ENCODE measurements at regions not wholly inside any gene's neighbourhood (a gene's known extent, or its start where the extent isn't known, plus 50 kb on each side); places are given as distances from the start of the nearest gene placed in this dataset.
A peak's percentile ranks its signal among the peaks of the same experiment; 100 is the strongest.
"Not testable (repeated sequence)": the region's sequence is repeated elsewhere in the genome, so short reads cannot be mapped to it uniquely, and the experiment has no call there.

DNA sequence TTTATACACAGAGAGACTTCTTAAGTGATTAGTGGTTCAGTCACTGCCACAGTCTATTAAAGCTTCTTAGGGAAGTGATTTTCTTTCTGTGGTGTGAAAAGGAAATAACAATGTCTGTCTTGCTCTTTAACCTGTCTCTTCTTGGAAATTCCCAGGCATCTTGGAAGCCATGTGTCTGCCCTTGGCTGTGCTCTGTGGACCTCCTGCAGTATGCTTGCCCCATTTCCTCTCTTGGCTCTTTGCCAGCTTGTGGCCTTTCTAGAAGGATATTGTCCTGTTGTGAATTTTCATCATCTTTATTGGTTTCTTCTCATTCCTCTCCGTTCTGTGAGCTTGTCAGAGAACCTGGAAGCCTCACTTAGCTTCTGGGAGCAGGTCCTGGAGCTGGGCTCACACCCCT lies 338.4 kb upstream of the C2CD4B start:
- peak; percentile 12 for DNase-seq (ENCODE audit: low spot score)

DNA sequence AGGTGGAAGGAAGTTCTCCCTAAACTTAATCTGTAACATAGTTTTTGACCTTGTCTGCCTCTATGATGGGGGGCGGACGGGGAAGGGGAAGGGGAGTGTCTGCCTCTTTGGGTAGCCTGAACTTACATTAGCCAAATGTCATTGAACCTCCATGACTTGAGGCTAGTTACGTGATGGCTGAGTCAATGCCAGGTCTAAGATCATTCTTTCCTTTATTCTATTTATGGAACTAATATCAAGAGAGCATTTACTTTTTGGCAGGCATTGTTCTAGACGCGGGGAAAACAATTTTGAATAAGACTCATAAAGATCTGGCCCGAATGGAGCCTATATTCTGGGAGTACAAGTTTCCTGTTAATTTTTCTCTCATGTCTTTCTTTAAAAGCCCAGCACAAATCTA lies 340.7 kb upstream of the C2CD4B start:
- DNase-seq (ENCODE audit: low spot score), result no peak

DNA sequence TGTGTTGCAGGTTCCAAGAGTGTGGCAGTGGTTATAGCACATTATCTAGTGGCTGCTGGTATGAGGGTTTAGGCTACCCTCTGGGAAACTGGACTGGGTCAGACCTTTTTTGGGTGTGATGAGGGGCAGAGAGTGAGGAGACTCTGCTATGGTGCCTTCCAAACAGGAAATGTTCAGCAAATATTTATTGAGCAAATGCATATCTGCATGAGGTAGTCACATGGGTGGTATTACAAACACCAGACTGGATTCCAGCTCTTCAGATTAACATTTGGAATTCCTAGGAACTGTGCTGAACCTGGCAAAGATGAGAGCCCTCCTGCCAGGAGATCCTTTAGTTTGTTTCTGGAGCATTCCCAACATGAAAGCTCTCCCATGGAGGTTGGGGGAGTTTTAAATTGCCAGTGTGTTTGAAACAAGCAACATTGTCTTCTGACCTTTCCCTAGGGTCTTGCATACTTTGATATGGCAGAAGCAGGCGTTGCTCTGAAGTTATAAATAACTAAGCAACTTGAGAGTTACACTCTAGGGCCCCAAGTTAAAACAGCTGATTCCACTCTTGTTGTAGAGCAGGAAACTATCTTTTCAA lies 341.2 kb upstream of the C2CD4B start:
- peak; percentile 18 for DNase-seq (ENCODE audit: low spot score)

DNA sequence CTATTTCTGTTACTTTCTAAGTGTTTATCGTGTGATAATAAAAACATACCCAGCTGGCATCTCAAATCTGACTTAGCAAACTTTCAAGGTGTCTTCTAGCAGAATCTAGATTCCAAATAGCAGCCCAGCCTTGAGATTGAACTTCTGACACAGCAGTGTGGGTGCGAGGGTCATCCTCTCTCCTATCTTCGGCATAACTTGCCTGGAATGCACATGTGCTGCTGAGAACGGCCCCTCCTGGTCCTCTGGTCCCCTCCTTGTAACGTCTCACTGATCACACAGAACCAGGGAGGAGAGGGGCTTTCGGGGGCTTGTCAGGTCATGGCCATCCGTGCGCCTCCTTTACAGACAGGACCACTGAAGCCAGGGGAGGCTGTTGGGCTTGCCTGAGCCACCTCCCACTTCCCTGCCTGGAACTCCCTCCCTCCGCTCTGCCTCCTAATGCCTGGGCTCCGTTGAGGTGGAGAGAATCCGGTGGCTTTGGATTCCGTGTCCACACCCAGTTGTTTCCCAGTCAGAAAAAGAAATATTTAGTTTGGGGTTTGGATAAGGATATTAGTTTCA lies 344.4 kb upstream of the C2CD4B start:
- no peak for DNase-seq (ENCODE audit: low spot score)

DNA sequence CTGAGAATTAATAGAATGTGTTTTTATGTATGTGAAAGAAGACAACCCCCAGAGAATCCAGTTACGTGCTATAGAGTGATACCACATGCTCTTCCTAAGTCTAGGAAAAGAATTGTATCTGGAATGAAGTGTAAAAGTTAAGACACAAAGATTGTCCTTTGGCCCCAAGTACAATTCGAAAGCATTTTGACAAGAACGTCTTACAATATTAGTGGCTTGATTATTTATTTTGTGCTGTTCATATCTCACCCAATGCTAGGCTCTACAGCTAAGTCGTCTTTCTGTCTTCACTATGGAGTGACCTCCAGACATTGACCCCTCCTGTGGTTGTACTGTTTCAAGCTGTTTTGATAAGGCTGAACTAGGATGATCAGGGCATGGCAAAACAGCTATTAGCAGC lies 345.7 kb upstream of the C2CD4B start:
- no peak for DNase-seq (ENCODE audit: low spot score)

DNA sequence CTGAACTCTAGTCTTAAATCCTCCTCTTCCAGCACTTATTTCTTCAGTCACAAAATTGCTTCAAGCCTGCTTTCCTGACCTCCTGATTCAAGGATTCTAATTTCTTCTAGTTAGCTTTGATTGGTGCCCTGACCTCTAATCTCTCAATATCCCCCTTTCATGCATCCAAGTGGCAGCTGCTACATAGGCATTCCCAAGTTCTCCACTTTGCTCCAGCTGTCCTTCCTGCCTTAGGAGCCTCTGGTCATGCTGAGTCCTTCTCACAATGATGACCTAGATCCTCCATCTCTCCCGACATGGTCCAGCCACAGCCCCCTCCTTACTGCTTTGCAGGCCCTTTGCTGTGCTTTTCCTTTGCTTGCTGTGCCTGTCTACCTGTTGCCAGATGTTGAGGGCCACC lies 347.8 kb upstream of the C2CD4B start:
- DNase-seq (ENCODE audit: low spot score), result no peak

DNA sequence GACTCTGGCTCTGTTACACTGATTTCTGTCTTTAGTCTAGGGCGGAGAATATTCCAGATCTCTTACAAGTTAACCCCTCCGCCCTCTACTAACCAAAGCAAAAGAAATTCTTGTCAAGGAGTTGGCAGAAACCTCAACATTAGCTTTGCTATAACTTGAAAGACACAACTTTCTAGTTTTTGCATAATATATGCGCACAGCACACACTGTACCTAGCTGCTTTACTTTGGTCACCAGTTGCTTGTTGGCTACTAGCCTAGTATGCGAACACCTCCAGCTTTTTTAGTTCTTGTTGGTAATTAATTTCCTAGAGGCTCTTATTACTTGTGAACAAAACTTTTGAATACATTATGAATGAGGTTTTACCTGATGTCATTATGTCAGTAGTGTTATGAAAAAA lies 348.8 kb upstream of the C2CD4B start:
- no peak for DNase-seq (ENCODE audit: low spot score)

DNA sequence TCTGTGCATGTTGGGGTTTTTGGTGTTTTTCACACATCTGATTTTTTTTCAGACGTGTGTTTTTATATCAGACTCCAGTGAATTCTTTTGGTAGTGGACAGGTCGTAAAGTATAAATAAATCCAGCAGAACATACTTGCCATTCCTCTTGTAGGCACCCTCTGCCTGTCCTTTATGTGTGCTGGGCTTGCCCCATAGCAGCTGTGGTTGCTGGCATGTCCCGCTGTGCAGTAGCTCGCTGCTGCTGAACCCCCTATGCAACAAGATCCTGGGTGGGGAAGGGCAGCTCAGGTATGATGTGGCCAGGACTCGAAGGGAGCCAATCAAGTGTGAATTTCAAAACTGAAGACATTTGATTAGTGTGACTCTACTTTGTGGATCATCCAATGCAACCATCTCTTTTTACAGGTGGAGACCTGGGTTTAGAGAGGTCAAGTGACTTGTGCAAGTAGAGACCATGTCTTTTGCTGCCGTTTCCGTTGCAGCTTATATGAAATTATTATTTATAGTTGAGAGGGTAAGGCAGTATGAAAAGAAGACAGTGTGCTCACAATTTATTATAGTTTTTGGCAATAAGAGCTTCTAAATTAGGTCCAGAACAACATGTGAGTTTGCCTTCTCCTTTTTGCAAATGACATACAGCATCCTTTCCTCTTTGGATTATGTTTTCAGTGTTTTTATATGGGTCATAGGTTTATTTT lies 350.8 kb upstream of the C2CD4B start:
- no peak for DNase-seq (ENCODE audit: low spot score)

DNA sequence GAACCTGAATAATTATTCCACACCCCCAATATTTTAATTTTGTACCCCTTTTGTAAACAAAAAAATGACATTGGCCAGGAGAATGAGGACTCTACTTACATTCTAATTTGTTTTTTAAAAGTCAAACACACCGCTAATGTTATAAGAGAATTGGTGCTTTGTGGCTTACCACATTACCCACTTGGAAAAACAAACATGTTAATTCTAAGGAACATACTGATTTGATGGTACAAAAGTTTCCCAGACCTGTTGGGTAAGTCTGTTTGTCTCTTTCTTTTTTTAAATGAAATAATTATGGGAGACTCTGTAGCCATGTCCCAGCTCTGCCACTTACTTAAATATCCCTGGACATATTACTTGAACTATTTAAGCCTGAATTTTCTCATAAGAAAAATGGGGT lies 352.5 kb upstream of the C2CD4B start:
- DNase-seq (ENCODE audit: low spot score), result no peak

DNA sequence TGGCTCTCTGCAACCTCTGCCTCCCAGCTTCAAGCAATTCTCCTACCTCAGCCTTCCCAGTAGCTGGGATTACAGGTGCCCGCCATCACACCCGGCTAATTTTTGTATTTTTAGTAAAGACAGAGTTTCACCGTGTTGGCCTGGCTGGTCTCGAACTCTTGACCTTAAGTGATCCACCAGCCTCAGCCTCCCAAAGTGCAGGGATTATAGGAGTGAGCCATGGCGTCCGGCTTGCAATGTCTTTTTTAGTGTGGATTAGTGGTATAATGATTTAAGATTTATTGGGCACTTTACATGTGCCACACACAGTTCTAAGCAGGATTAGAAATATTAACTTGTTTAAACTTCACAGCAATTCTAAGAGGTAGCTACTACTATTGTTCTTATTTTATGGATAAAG lies 353.6 kb upstream of the C2CD4B start:
- DNase-seq (ENCODE audit: low spot score), result not testable (repeated sequence)

DNA sequence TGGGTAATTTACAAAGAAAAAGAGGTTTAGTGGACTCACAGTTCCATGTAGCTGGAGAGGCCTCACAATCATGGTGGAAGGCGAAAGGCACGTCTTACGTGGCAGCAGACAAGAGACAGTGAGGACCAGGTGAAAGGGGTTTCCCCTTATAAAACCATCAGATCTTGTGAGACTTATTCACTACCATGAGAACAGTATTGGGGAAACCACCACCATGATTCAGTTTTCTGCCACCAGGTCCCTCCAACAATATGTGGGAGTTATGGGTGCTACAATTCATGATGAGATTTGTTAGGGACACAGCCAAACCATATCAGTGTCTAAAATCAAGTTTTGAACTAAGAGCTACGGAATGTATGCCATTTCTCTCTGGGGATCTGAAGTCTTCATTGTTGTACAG lies 354.8 kb upstream of the C2CD4B start:
- DNase-seq (ENCODE audit: low spot score), result no peak

DNA sequence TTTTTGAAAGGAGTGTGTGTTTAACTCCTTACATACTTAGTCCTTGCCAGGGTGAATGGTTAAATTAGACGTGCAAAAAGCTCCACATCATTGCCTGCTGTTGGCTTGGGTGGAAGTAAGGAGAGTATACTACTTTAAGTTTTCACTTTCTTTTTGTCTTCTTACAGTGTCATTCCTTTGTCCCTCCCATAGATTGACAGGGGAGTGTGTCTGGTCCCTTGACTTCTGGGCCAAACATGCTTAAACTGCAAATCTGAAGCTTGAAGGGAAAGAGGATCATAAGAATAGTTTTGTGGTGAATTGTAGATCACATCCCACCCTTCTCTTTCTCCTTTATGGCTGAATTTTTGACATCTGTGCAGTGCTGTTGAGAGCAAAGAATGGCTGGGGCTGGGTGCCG lies 355.8 kb upstream of the C2CD4B start:
- no peak for DNase-seq (ENCODE audit: low spot score)

DNA sequence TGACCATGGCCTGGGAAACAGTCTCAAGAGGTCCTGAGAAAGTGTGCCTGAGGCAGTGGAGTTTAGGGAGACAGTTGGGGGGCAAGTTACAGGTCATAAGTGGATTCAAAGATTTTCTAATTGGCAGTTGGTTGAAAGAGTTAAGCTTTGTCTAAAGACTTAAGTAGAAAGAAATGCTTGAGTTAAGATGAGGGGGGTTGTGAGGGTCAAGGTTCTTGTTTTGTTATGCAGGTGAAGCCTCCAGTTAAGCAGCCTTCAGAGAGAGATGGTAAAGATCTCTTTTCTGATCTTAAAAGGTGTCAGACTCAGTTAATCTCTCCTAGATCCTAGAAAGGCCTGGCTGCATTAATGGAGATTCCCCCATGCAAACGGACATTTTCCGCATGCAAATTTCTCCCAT lies 356.3 kb upstream of the C2CD4B start:
- no peak for DNase-seq (ENCODE audit: low spot score)

DNA sequence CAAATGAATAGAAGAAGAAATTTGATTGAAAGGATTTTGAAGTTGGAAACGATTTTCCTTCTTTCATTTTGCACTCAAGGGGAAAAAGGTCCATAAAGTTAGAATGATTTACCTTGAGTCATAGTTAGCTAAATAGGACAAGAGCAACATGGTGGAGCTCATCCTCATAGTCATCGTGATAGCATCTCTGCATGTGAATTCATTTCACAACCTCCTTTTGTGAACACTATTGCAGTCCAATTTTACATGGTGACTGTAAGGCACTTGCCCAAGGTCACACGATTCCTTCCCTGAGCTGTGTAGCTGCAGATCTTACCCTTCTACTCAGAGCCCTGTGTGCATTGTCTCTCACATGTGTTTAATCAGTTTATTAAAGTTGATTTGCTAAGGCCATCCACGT lies 359.8 kb upstream of the C2CD4B start:
- no peak for DNase-seq (ENCODE audit: low spot score)

DNA sequence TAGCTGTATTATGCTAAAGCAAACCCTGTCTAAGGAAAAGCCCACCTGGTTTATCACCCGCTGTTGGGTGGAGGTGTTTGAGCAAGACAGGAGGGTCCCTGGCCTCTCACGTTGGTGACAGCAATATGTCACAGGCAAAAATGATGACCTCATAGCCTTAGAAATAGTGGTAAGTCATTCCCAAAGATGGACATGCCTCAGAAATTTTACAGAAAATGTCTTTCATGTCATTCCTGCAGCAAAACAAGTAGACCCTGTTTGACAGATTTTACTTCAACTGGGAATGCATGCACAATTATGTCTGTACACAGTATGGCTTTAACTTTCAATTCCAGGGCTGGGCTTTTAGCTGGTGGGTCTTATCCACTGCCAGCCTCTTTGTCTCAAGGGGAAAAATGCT lies 362.3 kb upstream of the C2CD4B start:
- no peak for DNase-seq (ENCODE audit: low spot score)

DNA sequence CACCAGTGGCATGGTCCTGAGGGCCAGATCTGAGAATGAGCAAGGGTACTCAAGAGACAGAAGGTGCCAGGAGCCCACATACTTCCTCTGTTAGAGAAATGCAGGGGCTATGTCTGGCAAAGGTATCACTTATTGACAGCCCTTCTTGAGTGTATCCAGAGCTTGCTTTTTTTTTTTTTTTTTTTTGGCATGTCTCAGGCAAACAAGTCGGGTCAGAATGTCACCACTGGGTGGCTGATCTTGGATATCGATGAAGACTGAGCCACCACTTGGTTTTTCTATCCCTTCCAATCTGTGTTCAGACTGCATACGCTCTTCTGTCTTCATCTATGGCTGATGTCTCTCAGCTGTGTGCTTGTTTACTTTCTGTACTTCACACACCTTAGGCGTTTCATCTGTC lies 363.4 kb upstream of the C2CD4B start:
- no peak for DNase-seq (ENCODE audit: low spot score)

DNA sequence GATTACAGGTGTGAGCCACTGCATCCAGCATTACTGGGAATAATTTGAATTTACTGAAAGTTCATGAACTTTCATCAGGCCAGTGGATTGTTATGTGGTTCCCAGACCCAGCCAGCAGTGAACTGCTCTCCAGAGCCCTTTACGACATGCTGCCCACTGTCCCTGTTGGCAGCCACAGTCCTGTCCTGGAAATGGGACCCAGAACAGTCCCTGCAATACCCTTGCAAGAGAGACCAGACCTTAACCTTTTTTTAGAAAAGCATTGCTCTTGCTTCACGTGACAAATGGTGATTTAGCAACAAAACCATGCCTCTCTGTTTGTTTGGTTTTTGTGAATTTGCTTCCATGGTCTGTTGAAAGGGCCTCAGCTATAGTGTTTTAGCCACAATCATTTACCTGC lies 367.3 kb upstream of the C2CD4B start:
- no peak for DNase-seq (ENCODE audit: low spot score)

DNA sequence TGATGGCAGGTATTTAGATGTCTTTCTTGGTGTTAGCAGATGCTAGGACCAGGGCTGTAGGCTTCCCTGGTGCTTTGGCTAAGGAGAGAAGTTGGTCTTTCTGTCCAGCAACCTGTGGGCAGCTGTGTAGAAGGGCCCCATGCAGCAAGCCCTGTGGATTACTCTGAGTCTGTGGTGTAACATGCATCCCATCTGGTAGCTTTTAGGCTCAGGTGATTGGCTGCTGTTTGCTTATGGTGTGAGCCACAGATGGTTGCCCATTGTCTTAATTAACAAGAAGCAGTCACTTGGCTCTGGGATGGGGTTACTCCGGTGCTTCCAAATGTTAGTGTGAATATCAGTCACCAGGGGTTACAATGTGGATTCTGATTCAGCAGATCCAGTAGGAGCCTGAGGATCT lies 368.6 kb upstream of the C2CD4B start:
- no peak for DNase-seq (ENCODE audit: low spot score)

DNA sequence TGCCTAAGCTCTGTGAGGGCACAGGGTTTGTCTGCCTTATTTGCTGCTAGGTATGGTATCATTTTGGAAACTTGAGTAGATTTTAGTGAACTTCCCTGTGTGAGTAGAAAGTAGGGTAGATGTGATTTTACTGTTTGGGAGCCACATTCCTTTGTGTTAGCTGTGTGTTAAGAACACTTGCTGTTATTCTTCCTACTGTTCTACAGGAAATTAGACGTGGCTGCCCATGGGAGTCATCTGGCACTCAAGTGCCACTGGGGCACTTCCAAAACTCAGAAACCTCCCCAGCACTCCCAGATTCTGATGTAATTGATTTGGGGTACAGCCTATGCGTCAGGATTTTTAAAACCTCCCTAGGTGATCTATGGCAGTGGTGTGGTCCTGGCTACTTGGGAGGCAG lies 369.9 kb upstream of the C2CD4B start:
- DNase-seq (ENCODE audit: low spot score), result no peak

DNA sequence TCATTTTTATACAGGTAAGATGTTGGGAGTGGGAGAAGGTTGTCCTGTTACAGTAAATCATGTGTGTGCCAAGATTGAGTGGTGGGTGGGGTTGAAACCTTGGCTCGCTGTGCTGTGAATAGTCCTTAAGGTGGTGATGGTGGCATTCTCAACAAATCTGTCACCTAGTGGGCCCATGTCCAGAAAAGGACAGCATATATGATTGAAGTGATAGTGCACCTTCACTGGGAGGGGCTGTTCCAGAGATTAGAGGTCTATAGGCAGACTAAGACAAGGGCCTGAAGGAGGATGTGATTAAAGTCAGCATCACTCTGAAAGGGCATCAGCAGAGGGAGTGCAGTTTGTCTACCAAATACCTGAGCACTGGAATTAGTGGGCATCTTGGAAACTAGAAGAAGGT lies 374.2 kb upstream of the C2CD4B start:
- peak; percentile 56 for DNase-seq (ENCODE audit: low spot score)

DNA sequence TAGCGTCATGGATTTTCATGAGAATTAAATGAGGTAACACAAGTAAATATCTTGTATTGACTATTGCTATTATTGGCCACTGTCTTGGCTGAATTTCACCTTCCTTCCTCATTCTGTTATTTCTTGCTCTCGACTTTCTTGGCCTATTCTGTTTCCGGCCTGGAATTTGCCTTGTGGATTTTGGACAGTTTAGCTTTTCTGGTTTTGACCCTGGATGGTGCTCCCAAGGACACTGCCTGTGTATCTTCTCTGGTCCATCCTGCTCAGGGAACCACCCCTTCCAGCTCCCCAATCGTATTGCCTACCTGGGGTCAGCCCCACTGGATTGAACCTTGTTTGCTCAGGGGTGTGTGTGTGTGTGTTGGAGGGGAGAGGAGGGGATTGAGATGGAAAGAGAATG lies 376.2 kb upstream of the C2CD4B start:
- no peak for DNase-seq (ENCODE audit: low spot score)

DNA sequence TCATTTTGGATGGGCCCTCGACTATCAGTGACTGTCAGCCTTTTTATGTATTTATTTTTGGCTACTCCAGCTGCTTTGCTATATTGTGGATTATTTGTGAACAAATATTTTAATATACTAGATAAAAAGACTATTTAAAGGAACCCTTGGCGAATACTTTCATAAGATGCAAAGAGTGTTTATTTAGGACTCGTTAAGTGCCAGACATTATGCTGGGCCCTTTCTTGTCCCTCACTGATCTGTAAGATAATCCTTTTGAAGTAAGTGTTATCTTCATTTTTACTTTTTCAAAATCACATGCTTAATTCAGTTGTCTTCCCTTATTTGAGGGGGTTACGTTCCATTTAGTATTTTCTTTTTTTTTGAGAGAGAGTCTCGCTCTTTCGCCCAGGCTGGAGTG lies 376.8 kb upstream of the C2CD4B start:
- no peak for DNase-seq (ENCODE audit: low spot score)

DNA sequence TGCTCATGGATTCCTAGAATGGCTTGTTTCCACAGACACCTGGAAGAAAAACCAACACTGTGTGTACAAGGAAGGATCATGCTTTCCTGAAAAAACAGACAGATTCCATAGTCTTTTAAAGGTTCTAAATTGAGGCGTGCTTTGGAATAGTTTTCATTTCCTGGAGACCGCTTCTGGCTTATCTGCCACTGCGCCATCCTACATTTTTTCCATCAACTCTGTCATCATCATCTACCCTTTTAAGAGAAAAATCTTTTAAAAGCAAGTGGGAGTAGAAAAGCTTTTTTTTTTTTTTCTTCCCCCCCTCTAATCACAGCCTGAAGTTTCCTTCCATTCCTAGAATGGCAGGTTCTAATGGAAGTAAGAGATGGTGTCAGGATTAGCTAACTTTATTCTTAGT lies 379.4 kb upstream of the C2CD4B start:
- DNase-seq (ENCODE audit: low spot score), result no peak
